Hepatocyte (in vitro differentiated cells): ENCODE measurements at regions not wholly inside any gene's neighbourhood (a gene's known extent, or its start where the extent isn't known, plus 50 kb on each side); places are given as distances from the start of the nearest gene placed in this dataset.

Source experiments
- EZH2phosphoT487 ChIP-seq: fragments of 200-600 bp; sonication (generic); IDR thresholded peaks from one replicate; pipeline ENCODE4 v1.6.1; 2018; ENCODE audit warnings: antibody characterized with exemption, mild to moderate bottlenecking, low read depth, moderate library complexity; ENCODE audit not compliant: unreplicated experiment, severe bottlenecking
- TF ChIP-seq, protein P1 (sequence below): fragments of 200-600 bp; sonication (generic); IDR thresholded peaks from 2 replicates; pipeline ENCODE4 v1.5.1; 2016; ENCODE audit warnings: antibody characterized with exemption, mild to moderate bottlenecking; ENCODE audit not compliant: poor library complexity

DNA sequence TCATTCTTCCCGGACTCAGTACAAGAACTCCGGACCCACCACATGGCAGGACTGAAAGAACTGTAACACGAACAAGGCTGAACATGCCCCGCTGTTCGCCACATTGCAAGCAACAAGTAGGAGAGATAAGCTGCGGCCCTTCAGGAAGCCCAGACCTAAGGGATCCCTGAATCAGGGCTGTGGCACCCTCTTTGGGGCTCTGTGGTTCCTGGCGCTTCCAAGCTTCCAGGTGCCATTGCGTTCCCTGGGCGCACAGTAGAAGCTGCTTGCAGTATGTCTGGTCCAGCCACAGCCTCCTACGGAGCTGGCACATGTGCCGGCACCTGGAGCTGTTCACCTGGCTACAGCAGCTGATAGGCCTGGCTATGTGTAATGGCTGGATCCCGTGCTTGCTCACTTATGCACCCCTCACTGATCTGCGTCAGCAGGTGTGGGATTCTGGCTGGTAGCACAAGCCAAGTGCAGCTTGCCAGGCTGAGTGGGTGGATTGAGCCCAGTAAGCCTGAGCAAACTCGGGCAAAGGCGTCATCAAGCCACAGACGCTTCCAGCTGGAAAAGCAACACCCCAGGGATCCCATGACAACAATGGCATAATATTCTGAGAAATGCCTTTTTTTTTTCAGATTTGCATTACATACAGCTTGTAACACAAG lies 748.6 kb upstream of the GBE1 start:
- TF ChIP-seq, protein P1, sequence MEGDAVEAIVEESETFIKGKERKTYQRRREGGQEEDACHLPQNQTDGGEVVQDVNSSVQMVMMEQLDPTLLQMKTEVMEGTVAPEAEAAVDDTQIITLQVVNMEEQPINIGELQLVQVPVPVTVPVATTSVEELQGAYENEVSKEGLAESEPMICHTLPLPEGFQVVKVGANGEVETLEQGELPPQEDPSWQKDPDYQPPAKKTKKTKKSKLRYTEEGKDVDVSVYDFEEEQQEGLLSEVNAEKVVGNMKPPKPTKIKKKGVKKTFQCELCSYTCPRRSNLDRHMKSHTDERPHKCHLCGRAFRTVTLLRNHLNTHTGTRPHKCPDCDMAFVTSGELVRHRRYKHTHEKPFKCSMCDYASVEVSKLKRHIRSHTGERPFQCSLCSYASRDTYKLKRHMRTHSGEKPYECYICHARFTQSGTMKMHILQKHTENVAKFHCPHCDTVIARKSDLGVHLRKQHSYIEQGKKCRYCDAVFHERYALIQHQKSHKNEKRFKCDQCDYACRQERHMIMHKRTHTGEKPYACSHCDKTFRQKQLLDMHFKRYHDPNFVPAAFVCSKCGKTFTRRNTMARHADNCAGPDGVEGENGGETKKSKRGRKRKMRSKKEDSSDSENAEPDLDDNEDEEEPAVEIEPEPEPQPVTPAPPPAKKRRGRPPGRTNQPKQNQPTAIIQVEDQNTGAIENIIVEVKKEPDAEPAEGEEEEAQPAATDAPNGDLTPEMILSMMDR = no peak
- no peak for TF ChIP-seq EZH2phosphoT487
